ENCODE measurements at regions not wholly inside any gene's neighbourhood (a gene's known extent, or its start where the extent isn't known, plus 50 kb on each side); places are given as distances from the start of the nearest gene placed in this dataset.

DNA sequence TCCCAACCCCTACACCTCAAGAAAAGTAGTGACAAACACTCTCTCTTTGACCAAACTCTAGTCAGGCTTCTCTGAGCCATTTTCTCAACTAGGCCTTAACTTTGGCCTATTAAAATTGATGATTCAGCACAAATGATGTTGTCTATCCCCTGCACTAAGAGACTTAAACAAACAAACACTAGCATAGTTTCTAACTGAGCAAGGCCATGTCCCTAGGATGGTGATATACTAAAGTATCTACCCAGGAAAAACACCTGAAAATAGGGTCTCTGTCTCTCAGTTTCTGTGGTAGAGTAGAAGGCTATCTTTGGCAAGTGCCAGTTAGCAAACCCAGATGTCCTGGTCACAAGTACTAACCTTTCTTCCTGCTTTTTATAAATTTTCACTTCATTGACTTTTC lies 219.7 kb upstream of the ANO3 start:
- TF ChIP-seq, protein P1, sequence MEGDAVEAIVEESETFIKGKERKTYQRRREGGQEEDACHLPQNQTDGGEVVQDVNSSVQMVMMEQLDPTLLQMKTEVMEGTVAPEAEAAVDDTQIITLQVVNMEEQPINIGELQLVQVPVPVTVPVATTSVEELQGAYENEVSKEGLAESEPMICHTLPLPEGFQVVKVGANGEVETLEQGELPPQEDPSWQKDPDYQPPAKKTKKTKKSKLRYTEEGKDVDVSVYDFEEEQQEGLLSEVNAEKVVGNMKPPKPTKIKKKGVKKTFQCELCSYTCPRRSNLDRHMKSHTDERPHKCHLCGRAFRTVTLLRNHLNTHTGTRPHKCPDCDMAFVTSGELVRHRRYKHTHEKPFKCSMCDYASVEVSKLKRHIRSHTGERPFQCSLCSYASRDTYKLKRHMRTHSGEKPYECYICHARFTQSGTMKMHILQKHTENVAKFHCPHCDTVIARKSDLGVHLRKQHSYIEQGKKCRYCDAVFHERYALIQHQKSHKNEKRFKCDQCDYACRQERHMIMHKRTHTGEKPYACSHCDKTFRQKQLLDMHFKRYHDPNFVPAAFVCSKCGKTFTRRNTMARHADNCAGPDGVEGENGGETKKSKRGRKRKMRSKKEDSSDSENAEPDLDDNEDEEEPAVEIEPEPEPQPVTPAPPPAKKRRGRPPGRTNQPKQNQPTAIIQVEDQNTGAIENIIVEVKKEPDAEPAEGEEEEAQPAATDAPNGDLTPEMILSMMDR (IDR thresholded peaks at IDR 0.05) = no peak
- TF ChIP-seq POLR2A (IDR thresholded peaks at IDR 0.05; ENCODE audit: low read depth) (no peak), POLR2AphosphoS5 (IDR thresholded peaks at IDR 0.05) (no peak)
